DOHH2 (cell line): ENCODE measurements at regions not wholly inside any gene's neighbourhood (a gene's known extent, or its start where the extent isn't known, plus 50 kb on each side); places are given as distances from the start of the nearest gene placed in this dataset.

Experiments used
- H3F3A ChIP-seq: fragments of 200-600 bp; sonication (generic), shearing (Covaris generic); 2 replicates; pipeline ENCODE4 v1.6.0; 2016; ENCODE audit warnings: antibody characterized with exemption, mild to moderate bottlenecking; ENCODE audit not compliant: control insufficient read depth, insufficient read depth
- H3K27ac ChIP-seq: fragments of 200-600 bp; sonication (generic); 2 replicates; pipeline ENCODE4 v1.5.1; 2014; ENCODE audit warnings: low read depth, mild to moderate bottlenecking, low read length, moderate library complexity
- H3K27me3 ChIP-seq: fragments of 200-600 bp; sonication (generic); 2 replicates; pipeline ENCODE4 v1.6.1; 2014; ENCODE audit warnings: mild to moderate bottlenecking, low read length, mixed read lengths; ENCODE audit not compliant: control insufficient read depth
- H3K36me3 ChIP-seq: fragments of 200-600 bp; sonication (generic); 2 replicates; pipeline ENCODE4 v1.6.1; 2014; ENCODE audit warnings: mild to moderate bottlenecking, low read length, moderate library complexity, mixed read lengths; ENCODE audit not compliant: control insufficient read depth
- H3K4me1 ChIP-seq: fragments of 200-600 bp; sonication (generic); 2 replicates; pipeline ENCODE4 v1.6.1; 2014; ENCODE audit warnings: mild to moderate bottlenecking, low read length, mixed read lengths; ENCODE audit not compliant: control insufficient read depth
- H3K4me2 ChIP-seq: fragments of 200-600 bp; sonication (generic); 2 replicates; pipeline ENCODE4 v1.6.0; 2014; ENCODE audit warnings: mild to moderate bottlenecking, low read length, moderate library complexity
- H3K4me3 ChIP-seq: fragments of 200-600 bp; sonication (generic); 2 replicates; pipeline ENCODE4 v1.5.1; 2014; ENCODE audit warnings: mild to moderate bottlenecking, low read length, mixed read lengths
- H3K79me2 ChIP-seq: fragments of 200-600 bp; sonication (generic); 2 replicates; pipeline ENCODE4 v1.6.1; 2014; ENCODE audit warnings: mild to moderate bottlenecking, low read length, mixed read lengths; ENCODE audit not compliant: control insufficient read depth
- H3K9me2 ChIP-seq: fragments of 200-600 bp; sonication (generic); replicated peaks from 2 replicates; pipeline ENCODE4 v1.6.1; 2014; ENCODE audit warnings: mild to moderate bottlenecking, low read length, mixed read lengths; ENCODE audit not compliant: control insufficient read depth
- H3K9me3 ChIP-seq: fragments of 200-600 bp; sonication (generic); 2 replicates; pipeline ENCODE4 v1.6.1; 2014; ENCODE audit warnings: antibody characterized with exemption, low read length, mixed read lengths; ENCODE audit not compliant: control insufficient read depth, insufficient read depth
- H4K20me1 ChIP-seq: fragments of 200-600 bp; sonication (generic); 2 replicates; pipeline ENCODE4 v1.6.0; 2014; ENCODE audit warnings: low read depth, mild to moderate bottlenecking, antibody characterized with exemption, low read length, moderate library complexity; ENCODE audit not compliant: control insufficient read depth, insufficient read depth
- CTCF ChIP-seq: fragments of 200-600 bp; sonication (generic); IDR thresholded peaks from one replicate; pipeline ENCODE4 v1.5.1; 2014; ENCODE audit warnings: antibody characterized with exemption, mild to moderate bottlenecking, low read depth, low read length; ENCODE audit not compliant: poor library complexity, severe bottlenecking
- EZH2phosphoT487 ChIP-seq: fragments of 200-600 bp; sonication (generic); IDR thresholded peaks from 2 replicates; pipeline ENCODE4 v1.6.1; 2017; ENCODE audit warnings: borderline replicate concordance, mild to moderate bottlenecking, antibody characterized with exemption, low read length, moderate library complexity, mixed read lengths

- Histone ChIP-seq H3K9me2 (no peaks in the 10 kb centered on the region), H3F3A (no peaks in the 10 kb centered on the region), H3K36me3 (no peaks in the 10 kb centered on the region), H3K27me3 (no peaks in the 10 kb centered on the region), H3K9me3 (no peaks in the 10 kb centered on the region), H3K4me2 (no peak overlapping the region), H4K20me1 (no peaks in the 10 kb centered on the region), H3K79me2 (no peaks in the 10 kb centered on the region), H3K4me3 (no peak overlapping the region), H3K4me1 (no peaks in the 10 kb centered on the region), H3K27ac (no peak overlapping the region)
- TF ChIP-seq EZH2phosphoT487 (no peak), CTCF (no peak)
Observed at GRCh38 chr14:39972704-39973103, 540.5 kb upstream of the FBXO33 start.

DNA sequence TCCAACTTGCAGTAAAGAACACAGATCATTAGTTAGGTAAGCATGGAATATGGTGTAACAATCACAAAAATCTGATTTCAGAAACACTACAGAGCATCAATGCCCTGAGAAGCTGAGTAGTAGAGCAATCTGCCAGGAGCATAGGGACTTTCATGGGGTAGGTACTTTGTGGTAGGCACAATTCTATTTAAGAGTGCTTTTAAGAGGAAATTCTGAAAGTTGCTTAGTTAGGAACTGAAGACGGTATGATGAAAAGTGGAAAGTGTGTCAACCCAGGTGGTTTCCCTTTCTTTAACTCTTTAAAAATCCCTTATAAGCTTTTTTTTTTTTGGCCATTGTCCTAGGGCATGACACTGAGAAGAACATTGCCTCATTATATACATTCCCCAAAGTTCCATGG is 535.7 kb upstream of the FBXO33 start:
- no peaks in the 10 kb centered on the region for H3K4me1 ChIP-seq
- H3K9me2 ChIP-seq, result no peaks in the 10 kb centered on the region
- no peak overlapping the region for H3K4me2 ChIP-seq
- H3K4me3 ChIP-seq, result no peak overlapping the region
- H3K79me2 ChIP-seq, result no peaks in the 10 kb centered on the region
- H4K20me1 ChIP-seq, result no peaks in the 10 kb centered on the region
- H3K36me3 ChIP-seq, result no peaks in the 10 kb centered on the region
- no peaks in the 10 kb centered on the region for H3K9me3 ChIP-seq
- TF ChIP-seq CTCF, result no peak
- no peak for TF ChIP-seq EZH2phosphoT487
- no peaks in the 10 kb centered on the region for H3F3A ChIP-seq
- H3K27ac ChIP-seq, result no peak overlapping the region
- no peaks in the 10 kb centered on the region for H3K27me3 ChIP-seq

DNA sequence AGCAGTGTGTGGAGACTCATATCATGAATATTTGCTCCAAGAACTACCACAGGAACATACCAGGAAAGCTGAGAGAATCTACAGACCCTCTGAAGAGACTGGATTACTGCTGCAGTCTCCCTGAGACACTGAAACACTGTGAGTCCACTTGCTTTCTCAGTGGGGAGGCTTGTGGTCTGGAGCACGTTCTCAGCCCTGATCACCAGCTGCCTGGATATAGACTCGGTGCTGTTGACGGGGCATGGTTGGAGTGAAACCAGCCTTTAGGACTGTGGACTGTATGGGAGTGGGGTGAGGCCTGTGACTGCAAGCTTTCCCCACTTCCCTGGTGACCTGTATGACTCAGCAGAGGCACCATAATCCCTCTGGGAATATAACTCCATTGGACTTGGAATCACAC is 525.8 kb upstream of the FBXO33 start:
- no peaks in the 10 kb centered on the region for H3K79me2 ChIP-seq
- no peak overlapping the region for H3K27ac ChIP-seq
- no peaks in the 10 kb centered on the region for H3K27me3 ChIP-seq
- no peak overlapping the region for H3K4me2 ChIP-seq
- no peaks in the 10 kb centered on the region for H3K9me3 ChIP-seq
- no peaks in the 10 kb centered on the region for H3F3A ChIP-seq
- H3K4me1 ChIP-seq, result no peaks in the 10 kb centered on the region
- no peak overlapping the region for H3K4me3 ChIP-seq
- no peak for TF ChIP-seq EZH2phosphoT487
- TF ChIP-seq CTCF, result no peak
- H4K20me1 ChIP-seq, result no peaks in the 10 kb centered on the region
- H3K36me3 ChIP-seq, result no peaks in the 10 kb centered on the region
- no peaks in the 10 kb centered on the region for H3K9me2 ChIP-seq

DNA sequence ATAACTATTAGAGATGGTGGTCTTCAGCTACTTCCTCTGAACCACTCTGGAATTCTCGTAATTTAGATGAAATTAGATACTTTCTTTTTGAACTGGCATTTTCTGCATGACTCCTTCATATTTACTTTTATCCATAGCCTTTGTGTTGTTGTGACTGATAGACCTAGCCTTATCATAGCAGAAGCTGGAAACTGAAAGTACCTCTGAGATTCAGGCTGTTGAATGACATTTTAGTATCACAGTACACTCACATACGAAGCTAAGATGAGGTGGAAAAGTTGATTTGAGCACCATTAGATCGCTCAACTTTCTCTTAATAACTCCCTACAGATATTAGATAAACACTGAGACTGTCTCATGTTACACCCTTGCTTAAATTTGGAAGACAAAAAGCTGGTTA is 525.1 kb upstream of the FBXO33 start:
- Histone ChIP-seq H3K79me2 (no peaks in the 10 kb centered on the region), H3K27ac (no peak overlapping the region), H3K4me1 (no peaks in the 10 kb centered on the region), H3K27me3 (no peaks in the 10 kb centered on the region), H3K9me2 (no peaks in the 10 kb centered on the region), H3K36me3 (no peaks in the 10 kb centered on the region), H4K20me1 (no peaks in the 10 kb centered on the region), H3K4me3 (no peak overlapping the region), H3F3A (no peaks in the 10 kb centered on the region), H3K9me3 (no peaks in the 10 kb centered on the region), H3K4me2 (no peak overlapping the region)
- TF ChIP-seq CTCF, result no peak
- no peak for TF ChIP-seq EZH2phosphoT487
